Upper lobe of left lung (tissue), 6 donors: ENCODE measurements at regions not wholly inside any gene's neighbourhood (a gene's known extent, or its start where the extent isn't known, plus 50 kb on each side); places are given as distances from the start of the nearest gene placed in this dataset.
A peak's percentile ranks its signal among the peaks of the same experiment; 100 is the strongest.

Experiments
- ATAC-seq, 2 donors: fragments of 200-7000 bp; cut with Tn5 transposase; one replicate each; pipeline ENCODE4 v1.9.1; 2022; ENCODE audit warnings: mild to moderate bottlenecking in 2 of 2, moderate library complexity in 2 of 2; ENCODE audit not compliant: low FRiP score in 2 of 2
- DNase-seq, 2 donors: peaks; one replicate each; pipeline ENCODE4 v3.0.0-alpha.2; 2019 to 2020
- H3K27ac ChIP-seq, 4 donors: fragments of 200-600 bp; sonication (generic); one replicate each; pipeline ENCODE4 v1.5.1; 2016 to 2019
- H3K27me3 ChIP-seq, 4 donors: fragments of 200-600 bp; sonication (generic); one replicate each; pipeline ENCODE4 v1.5.1; 2017 to 2019
- H3K36me3 ChIP-seq, 4 donors: fragments of 200-600 bp; sonication (generic); one replicate each; pipeline ENCODE4 v1.5.1; 2016 to 2019
- H3K4me1 ChIP-seq, 4 donors: fragments of 200-600 bp; sonication (generic); one replicate each; pipeline ENCODE4 v1.5.1; 2018 to 2019
- H3K4me3 ChIP-seq, 4 donors: fragments of 200-600 bp; sonication (generic); one replicate each; pipeline ENCODE4 v1.5.1; 2017 to 2019; ENCODE audit warnings: mild to moderate bottlenecking in 2 of 4, moderate library complexity in 1 of 4
- H3K9me3 ChIP-seq, 4 donors: fragments of 200-600 bp; sonication (generic); one replicate each; pipeline ENCODE4 v1.5.1; 2018 to 2019
- CTCF ChIP-seq, 6 experiments: fragments of 450-650 bp in 4 of 6; fragments of 200-600 bp in 2 of 6; sonication (generic) in 2 of 6; IDR thresholded peaks; one replicate each; pipeline ENCODE4 v1.5.1; 2016 to 2019; ENCODE audit warnings: antibody characterized with exemption in 6 of 6
- EP300 ChIP-seq, 4 donors: sonication (generic); formaldehyde crosslinking; IDR thresholded peaks; one replicate each; pipeline ENCODE4 v1.5.1; 2017; ENCODE audit warnings: antibody characterized with exemption in 4 of 4, control low read depth in 2 of 4
- POLR2A ChIP-seq, 4 donors: fragments of 450-650 bp; IDR thresholded peaks; one replicate each; pipeline ENCODE4 v1.5.1; 2016 to 2017; ENCODE audit warnings: antibody characterized with exemption in 4 of 4, mild to moderate bottlenecking in 2 of 4
- POLR2AphosphoS5 ChIP-seq, 2 donors: sonication (generic); formaldehyde crosslinking; IDR thresholded peaks; one replicate each; pipeline ENCODE4 v1.5.1; 2017; ENCODE audit warnings: antibody characterized with exemption in 2 of 2
- WGBS, 2 donors: methylation state at CpG; one replicate each; pipeline ENCODE4 v1.1.5; 2017 to 2018; 5-methylcytosine and 5-hydroxymethylcytosine counted together
- donor health status: DM: no; HTN: no; CAD: no; lungs with moderate emphysema.
- donor health status: DM: no; HTN: yes; CAD: no; lungs with severe emphysema.

GRCh38 chr4:99716996-99717395 lies 59.4 kb upstream of the C4orf54 start:
- H3K27ac ChIP-seq, result no peak overlapping the region
- H3K9me3 ChIP-seq, result no peaks in the 10 kb centered on the region
- ATAC-seq, result no peak
- DNase-seq, result no peak
- no peaks in the 10 kb centered on the region for H3K36me3 ChIP-seq
- no peak overlapping the region for H3K4me3 ChIP-seq
- TF ChIP-seq POLR2A (IDR thresholded peaks at IDR 0.05) (no peak), CTCF (IDR thresholded peaks at IDR 0.05) (no peak), POLR2AphosphoS5 (IDR thresholded peaks at IDR 0.05) (no peak), EP300 (IDR thresholded peaks at IDR 0.05) (no peak)
- 38 to 68% methylated on average over 1 of the region's 1 CpG for WGBS, 2 donors
- H3K27me3 ChIP-seq, result no peaks in the 10 kb centered on the region
- H3K4me1 ChIP-seq, result peaks cover 0 to 9% (median 6%) of the 10 kb centered on the region in 4 donors

- ATAC-seq (no peak), DNase-seq (no peak)
- H3K27ac ChIP-seq, result peak overlapping the region in 2 of 4 donors; percentile 51 to 71
Observed at GRCh38 chr4:99715286-99715685, 57.7 kb upstream of the C4orf54 start.

GRCh38 chr4:99714179-99714578 lies 56.6 kb upstream of the C4orf54 start:
- no peak for DNase-seq
- H3K27me3 ChIP-seq, result no peaks in the 10 kb centered on the region
- peaks cover 0 to 11% (median 6%) of the 10 kb centered on the region in 4 donors for H3K4me1 ChIP-seq
- H3K9me3 ChIP-seq, result no peaks in the 10 kb centered on the region
- ATAC-seq, result no peak
- TF ChIP-seq POLR2AphosphoS5 (IDR thresholded peaks at IDR 0.05) (no peak), POLR2A (IDR thresholded peaks at IDR 0.05) (no peak), EP300 (IDR thresholded peaks at IDR 0.05) (no peak), CTCF (IDR thresholded peaks at IDR 0.05) (no peak)
- H3K36me3 ChIP-seq, result no peaks in the 10 kb centered on the region
- peak overlapping the region in 2 of 4 donors; percentile 51 to 71 for H3K27ac ChIP-seq
- no peak overlapping the region for H3K4me3 ChIP-seq
- 86 to 87% methylated on average over 4 of the region's 4 CpGs for WGBS, 2 donors

More at GRCh38 chr4:99715286-99715685, 57.7 kb upstream of the C4orf54 start:
- Histone ChIP-seq H3K9me3 (no peaks in the 10 kb centered on the region), H3K4me1 (peaks cover 0 to 11% (median 6%) of the 10 kb centered on the region in 4 donors), H3K4me3 (no peak overlapping the region), H3K27me3 (no peaks in the 10 kb centered on the region), H3K36me3 (no peaks in the 10 kb centered on the region)
- TF ChIP-seq EP300 (IDR thresholded peaks at IDR 0.05), result peak in 1 of 4 donors; percentile 51
- TF ChIP-seq POLR2A (IDR thresholded peaks at IDR 0.05), result no peak

- TF ChIP-seq POLR2A (IDR thresholded peaks at IDR 0.05), result no peak
- TF ChIP-seq CTCF (IDR thresholded peaks at IDR 0.05), result no peak
- TF ChIP-seq EP300 (IDR thresholded peaks at IDR 0.05), result no peak
- no peak for TF ChIP-seq POLR2AphosphoS5 (IDR thresholded peaks at IDR 0.05)
- Histone ChIP-seq H3K4me3 (no peak overlapping the region), H3K36me3 (no peaks in the 10 kb centered on the region), H3K27me3 (no peaks in the 10 kb centered on the region), H3K27ac (peak overlapping the region in 1 of 4 donors; percentile 8), H3K9me3 (no peaks in the 10 kb centered on the region), H3K4me1 (peaks cover 0 to 11% (median 6%) of the 10 kb centered on the region in 4 donors)
- 75 to 79% methylated on average over 3 of the region's 3 CpGs for WGBS, 2 donors
- DNase-seq (no peak), ATAC-seq (no peak)
Observed at GRCh38 chr4:99712530-99712929, 54.9 kb upstream of the C4orf54 start.

- no peak for TF ChIP-seq EP300 (IDR thresholded peaks at IDR 0.05)
- TF ChIP-seq POLR2AphosphoS5 (IDR thresholded peaks at IDR 0.05), result no peak
- no peak for DNase-seq
- Histone ChIP-seq H3K36me3 (no peaks in the 10 kb centered on the region), H3K27me3 (no peaks in the 10 kb centered on the region), H3K27ac (peak overlapping the region in 1 of 4 donors; percentile 8), H3K4me1 (peaks cover 0 to 11% (median 6%) of the 10 kb centered on the region in 4 donors), H3K9me3 (no peaks in the 10 kb centered on the region), H3K4me3 (no peak overlapping the region)
- no peak for ATAC-seq
- WGBS, 2 donors, result 83 to 100% methylated on average over 1 of the region's 1 CpG
Observed at GRCh38 chr4:99712099-99712498, 54.5 kb upstream of the C4orf54 start.

GRCh38 chr4:99711657-99712056 lies 54.0 kb upstream of the C4orf54 start:
- Histone ChIP-seq H3K4me1 (peaks cover 0 to 11% (median 3%) of the 10 kb centered on the region in 4 donors), H3K36me3 (no peaks in the 10 kb centered on the region), H3K9me3 (no peaks in the 10 kb centered on the region), H3K27me3 (no peaks in the 10 kb centered on the region), H3K4me3 (no peak overlapping the region), H3K27ac (no peak overlapping the region)
- ATAC-seq (no peak), DNase-seq (no peak)
- TF ChIP-seq CTCF (IDR thresholded peaks at IDR 0.05) (no peak), POLR2AphosphoS5 (IDR thresholded peaks at IDR 0.05) (no peak), POLR2A (IDR thresholded peaks at IDR 0.05) (no peak), EP300 (IDR thresholded peaks at IDR 0.05) (no peak)
- 86 to 91% methylated on average over 2 of the region's 2 CpGs for WGBS, 2 donors
